Tibial nerve (tissue), 4 donors: ENCODE measurements at regions not wholly inside any gene's neighbourhood (a gene's known extent, or its start where the extent isn't known, plus 50 kb on each side); places are given as distances from the start of the nearest gene placed in this dataset.

Experiments used
- DNase-seq, 2 donors: peaks; one replicate each; pipeline ENCODE4 v3.0.0-alpha.2; 2019; ENCODE audit warnings: low spot score in 2 of 2
- H3K27ac ChIP-seq, 4 donors: fragments of 200-600 bp; sonication (generic) in 3 of 4; one replicate each; pipeline ENCODE4 v1.5.1; 2017 to 2019; ENCODE audit warnings: mild to moderate bottlenecking in 1 of 4
- H3K27me3 ChIP-seq, 2 donors: fragments of 200-600 bp; sonication (generic) in 1 of 2; one replicate each; pipeline versions ENCODE4 v1.5.1 to v1.6.0; 2017 to 2019
- H3K36me3 ChIP-seq, 3 donors: fragments of 200-600 bp; sonication (generic); one replicate each; pipeline ENCODE4 v1.5.1; 2018 to 2019
- H3K4me1 ChIP-seq, 4 donors: fragments of 200-600 bp; sonication (generic) in 3 of 4; one replicate each; pipeline ENCODE4 v1.5.1; 2017 to 2019
- H3K4me3 ChIP-seq, 4 donors: fragments of 200-600 bp; sonication (generic) in 3 of 4; one replicate each; pipeline ENCODE4 v1.5.1; 2017 to 2019; ENCODE audit warnings: mild to moderate bottlenecking in 1 of 4, moderate library complexity in 1 of 4
- H3K9me3 ChIP-seq, 4 donors: fragments of 200-600 bp; sonication (generic) in 3 of 4; one replicate each; pipeline ENCODE4 v1.5.1; 2017 to 2019
- CTCF ChIP-seq, 5 experiments: fragments of 200-600 bp in 3 of 5; fragments of 450-650 bp in 2 of 5; sonication (generic) in 3 of 5; IDR thresholded peaks; one replicate each; pipeline ENCODE4 v1.5.1; 2016 to 2019; ENCODE audit warnings: antibody characterized with exemption in 5 of 5, mild to moderate bottlenecking in 3 of 5, moderate library complexity in 2 of 5
- EP300 ChIP-seq, 2 donors: sonication (generic); formaldehyde crosslinking; IDR thresholded peaks; one replicate each; pipeline ENCODE4 v1.6.1; 2017; ENCODE audit warnings: antibody characterized with exemption in 2 of 2, mild to moderate bottlenecking in 1 of 2
- POLR2A ChIP-seq, 2 donors: fragments of 450-650 bp; IDR thresholded peaks; one replicate each; pipeline ENCODE4 v1.6.1; 2017; ENCODE audit warnings: antibody characterized with exemption in 2 of 2, mild to moderate bottlenecking in 2 of 2, moderate library complexity in 2 of 2
- WGBS, 2 donors: methylation state at CpG; one replicate each; pipeline ENCODE4 v1.1.5; 2018; 5-methylcytosine and 5-hydroxymethylcytosine counted together

- DNase-seq, result no peak
- H3K9me3 ChIP-seq, result peaks cover 0 to under 1% (median 0%) of the 10 kb centered on the region in 4 donors
- H3K27ac ChIP-seq, result no peak overlapping the region
- 8 to 15% methylated on average over 17 of the region's 17 CpGs for WGBS, 2 donors
- H3K36me3 ChIP-seq, result no peaks in the 10 kb centered on the region
- TF ChIP-seq EP300 (IDR thresholded peaks at IDR 0.05) (no peak), CTCF (IDR thresholded peaks at IDR 0.05) (no peak), POLR2A (IDR thresholded peaks at IDR 0.05) (no peak)
- peak overlapping the region in 1 of 4 donors; percentile 2 for H3K4me3 ChIP-seq
- peaks cover 0 to 9% (median 0%) of the 10 kb centered on the region in 4 donors for H3K4me1 ChIP-seq
- no peaks in the 10 kb centered on the region for H3K27me3 ChIP-seq
These were observed 209.2 kb downstream of the DIRAS2 start for GRCh38 chr9:90433398-90433941.

- no peaks in the 10 kb centered on the region for H3K27me3 ChIP-seq
- no peaks in the 10 kb centered on the region for H3K36me3 ChIP-seq
- TF ChIP-seq CTCF (IDR thresholded peaks at IDR 0.05), result no peak
- TF ChIP-seq POLR2A (IDR thresholded peaks at IDR 0.05), result no peak
- TF ChIP-seq EP300 (IDR thresholded peaks at IDR 0.05), result no peak
- DNase-seq, result no peak
- WGBS, 2 donors, result 65 to 70% methylated on average over 4 of the region's 4 CpGs
- H3K27ac ChIP-seq, result no peak overlapping the region
- H3K4me3 ChIP-seq, result no peak overlapping the region
- no peaks in the 10 kb centered on the region for H3K4me1 ChIP-seq
- H3K9me3 ChIP-seq, result peaks cover 0 to 13% (median 0%) of the 10 kb centered on the region in 4 donors
These were observed 200.8 kb downstream of the DIRAS2 start for GRCh38 chr9:90441814-90442213.

- Histone ChIP-seq H3K9me3 (peaks cover 0 to 13% (median 0%) of the 10 kb centered on the region in 4 donors), H3K4me3 (no peak overlapping the region), H3K27me3 (no peaks in the 10 kb centered on the region), H3K36me3 (no peaks in the 10 kb centered on the region), H3K27ac (no peak overlapping the region), H3K4me1 (no peaks in the 10 kb centered on the region)
- TF ChIP-seq CTCF (IDR thresholded peaks at IDR 0.05) (no peak), POLR2A (IDR thresholded peaks at IDR 0.05) (no peak), EP300 (IDR thresholded peaks at IDR 0.05) (no peak)
- DNase-seq, result no peak
- WGBS, 2 donors, result 34 to 49% methylated on average over 5 of the region's 5 CpGs
These were observed 199.9 kb downstream of the DIRAS2 start for GRCh38 chr9:90442723-90443122.

GRCh38 chr9:90444609-90445204, 197.9 kb downstream of the DIRAS2 start:
- Histone ChIP-seq H3K4me3 (no peak overlapping the region), H3K27me3 (no peaks in the 10 kb centered on the region), H3K36me3 (no peaks in the 10 kb centered on the region), H3K27ac (no peak overlapping the region), H3K4me1 (no peaks in the 10 kb centered on the region), H3K9me3 (no peaks in the 10 kb centered on the region)
- DNase-seq, result no peak
- TF ChIP-seq CTCF (IDR thresholded peaks at IDR 0.05), result no peak
- 59 to 60% methylated on average over 6 of the region's 6 CpGs for WGBS, 2 donors

- Histone ChIP-seq H3K4me1 (no peaks in the 10 kb centered on the region), H3K27ac (no peak overlapping the region), H3K4me3 (no peak overlapping the region), H3K9me3 (no peaks in the 10 kb centered on the region), H3K36me3 (no peaks in the 10 kb centered on the region), H3K27me3 (no peaks in the 10 kb centered on the region)
- WGBS, 2 donors, result 57 to 70% methylated on average over 3 of the region's 3 CpGs
- TF ChIP-seq CTCF (IDR thresholded peaks at IDR 0.05) (no peak), POLR2A (IDR thresholded peaks at IDR 0.05) (no peak), EP300 (IDR thresholded peaks at IDR 0.05) (no peak)
- no peak for DNase-seq
These were observed 197.2 kb downstream of the DIRAS2 start for GRCh38 chr9:90445391-90445790.
